ENCODE measurements at regions not wholly inside any gene's neighbourhood (a gene's known extent, or its start where the extent isn't known, plus 50 kb on each side); places are given as distances from the start of the nearest gene placed in this dataset.
"Not testable (repeated sequence)": the region's sequence is repeated elsewhere in the genome, so short reads cannot be mapped to it uniquely, and the experiment has no call there.

DNA sequence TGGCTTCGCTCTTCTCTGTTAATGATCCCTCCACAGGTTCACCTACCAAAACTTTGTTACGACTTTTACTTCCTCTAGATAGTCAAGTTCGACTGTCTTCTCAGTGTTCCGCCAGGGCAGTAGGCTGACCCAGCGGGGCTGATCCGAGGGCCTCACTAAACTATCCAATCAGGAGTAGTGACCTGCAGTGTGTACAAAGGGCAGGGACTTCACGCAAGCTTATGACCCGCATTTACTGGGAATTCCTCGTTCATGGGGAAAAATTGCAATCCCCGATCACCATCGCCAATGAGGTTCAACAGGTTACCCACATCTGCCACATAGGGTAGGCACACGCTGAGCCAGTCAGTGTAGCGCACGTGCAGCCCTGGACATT lies 771.4 kb upstream of the DEFB115 start:
- no peak for DNase-seq (ENCODE audit: low read depth in 1 of 2, low spot score in 1 of 2)
- H3K27me3 ChIP-seq (ENCODE audit: insufficient read depth, poor library complexity, severe bottlenecking), result no peaks in the 10 kb centered on the region
- TF ChIP-seq POLR2AphosphoS5 (IDR thresholded peaks at IDR 0.05; ENCODE audit: low read depth), result no peak
- TF ChIP-seq, protein P1, sequence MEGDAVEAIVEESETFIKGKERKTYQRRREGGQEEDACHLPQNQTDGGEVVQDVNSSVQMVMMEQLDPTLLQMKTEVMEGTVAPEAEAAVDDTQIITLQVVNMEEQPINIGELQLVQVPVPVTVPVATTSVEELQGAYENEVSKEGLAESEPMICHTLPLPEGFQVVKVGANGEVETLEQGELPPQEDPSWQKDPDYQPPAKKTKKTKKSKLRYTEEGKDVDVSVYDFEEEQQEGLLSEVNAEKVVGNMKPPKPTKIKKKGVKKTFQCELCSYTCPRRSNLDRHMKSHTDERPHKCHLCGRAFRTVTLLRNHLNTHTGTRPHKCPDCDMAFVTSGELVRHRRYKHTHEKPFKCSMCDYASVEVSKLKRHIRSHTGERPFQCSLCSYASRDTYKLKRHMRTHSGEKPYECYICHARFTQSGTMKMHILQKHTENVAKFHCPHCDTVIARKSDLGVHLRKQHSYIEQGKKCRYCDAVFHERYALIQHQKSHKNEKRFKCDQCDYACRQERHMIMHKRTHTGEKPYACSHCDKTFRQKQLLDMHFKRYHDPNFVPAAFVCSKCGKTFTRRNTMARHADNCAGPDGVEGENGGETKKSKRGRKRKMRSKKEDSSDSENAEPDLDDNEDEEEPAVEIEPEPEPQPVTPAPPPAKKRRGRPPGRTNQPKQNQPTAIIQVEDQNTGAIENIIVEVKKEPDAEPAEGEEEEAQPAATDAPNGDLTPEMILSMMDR (IDR thresholded peaks at IDR 0.05; ENCODE audit: insufficient read depth, low read length), result no peak
- TF ChIP-seq, protein P2, sequence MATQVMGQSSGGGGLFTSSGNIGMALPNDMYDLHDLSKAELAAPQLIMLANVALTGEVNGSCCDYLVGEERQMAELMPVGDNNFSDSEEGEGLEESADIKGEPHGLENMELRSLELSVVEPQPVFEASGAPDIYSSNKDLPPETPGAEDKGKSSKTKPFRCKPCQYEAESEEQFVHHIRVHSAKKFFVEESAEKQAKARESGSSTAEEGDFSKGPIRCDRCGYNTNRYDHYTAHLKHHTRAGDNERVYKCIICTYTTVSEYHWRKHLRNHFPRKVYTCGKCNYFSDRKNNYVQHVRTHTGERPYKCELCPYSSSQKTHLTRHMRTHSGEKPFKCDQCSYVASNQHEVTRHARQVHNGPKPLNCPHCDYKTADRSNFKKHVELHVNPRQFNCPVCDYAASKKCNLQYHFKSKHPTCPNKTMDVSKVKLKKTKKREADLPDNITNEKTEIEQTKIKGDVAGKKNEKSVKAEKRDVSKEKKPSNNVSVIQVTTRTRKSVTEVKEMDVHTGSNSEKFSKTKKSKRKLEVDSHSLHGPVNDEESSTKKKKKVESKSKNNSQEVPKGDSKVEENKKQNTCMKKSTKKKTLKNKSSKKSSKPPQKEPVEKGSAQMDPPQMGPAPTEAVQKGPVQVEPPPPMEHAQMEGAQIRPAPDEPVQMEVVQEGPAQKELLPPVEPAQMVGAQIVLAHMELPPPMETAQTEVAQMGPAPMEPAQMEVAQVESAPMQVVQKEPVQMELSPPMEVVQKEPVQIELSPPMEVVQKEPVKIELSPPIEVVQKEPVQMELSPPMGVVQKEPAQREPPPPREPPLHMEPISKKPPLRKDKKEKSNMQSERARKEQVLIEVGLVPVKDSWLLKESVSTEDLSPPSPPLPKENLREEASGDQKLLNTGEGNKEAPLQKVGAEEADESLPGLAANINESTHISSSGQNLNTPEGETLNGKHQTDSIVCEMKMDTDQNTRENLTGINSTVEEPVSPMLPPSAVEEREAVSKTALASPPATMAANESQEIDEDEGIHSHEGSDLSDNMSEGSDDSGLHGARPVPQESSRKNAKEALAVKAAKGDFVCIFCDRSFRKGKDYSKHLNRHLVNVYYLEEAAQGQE (IDR thresholded peaks at IDR 0.05; ENCODE audit: insufficient replicate concordance, low read depth), result no peak
- no peak for TF ChIP-seq SPI1 (IDR thresholded peaks at IDR 0.05; ENCODE audit: borderline replicate concordance, low read depth)
- TF ChIP-seq GABPA (IDR thresholded peaks at IDR 0.05; ENCODE audit: low read depth), result no peak
- H3K4me3 ChIP-seq (replicated peaks; ENCODE audit: insufficient read depth, low read length), result no peak overlapping the region
- H3K27ac ChIP-seq (replicated peaks), result no peak overlapping the region

DNA sequence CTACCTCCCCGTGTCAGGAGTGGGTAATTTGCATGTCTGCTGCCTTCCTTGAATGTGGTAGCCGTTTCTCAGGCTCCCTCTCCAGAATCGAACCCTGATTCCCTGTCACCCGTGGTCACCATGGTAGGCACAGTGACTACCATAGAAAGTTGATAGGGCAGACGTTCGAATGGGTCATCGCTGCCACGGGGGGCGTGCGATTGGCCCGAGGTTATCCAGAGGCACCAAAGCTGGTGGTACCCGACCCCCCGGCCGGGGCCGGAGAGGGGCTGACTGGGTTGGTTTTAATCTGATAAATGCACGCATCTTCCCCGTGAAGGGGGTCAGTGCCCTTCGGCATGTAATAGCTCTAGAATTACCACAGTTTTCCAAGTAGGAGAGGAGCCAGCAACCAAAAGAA lies 770.0 kb upstream of the DEFB115 start:
- not testable (repeated sequence) for H3K27me3 ChIP-seq (ENCODE audit: insufficient read depth, poor library complexity, severe bottlenecking); H3K4me3 ChIP-seq (replicated peaks; ENCODE audit: insufficient read depth, low read length); H3K27ac ChIP-seq (replicated peaks); DNase-seq (ENCODE audit: low read depth in 1 of 2, low spot score in 1 of 2)

DNA sequence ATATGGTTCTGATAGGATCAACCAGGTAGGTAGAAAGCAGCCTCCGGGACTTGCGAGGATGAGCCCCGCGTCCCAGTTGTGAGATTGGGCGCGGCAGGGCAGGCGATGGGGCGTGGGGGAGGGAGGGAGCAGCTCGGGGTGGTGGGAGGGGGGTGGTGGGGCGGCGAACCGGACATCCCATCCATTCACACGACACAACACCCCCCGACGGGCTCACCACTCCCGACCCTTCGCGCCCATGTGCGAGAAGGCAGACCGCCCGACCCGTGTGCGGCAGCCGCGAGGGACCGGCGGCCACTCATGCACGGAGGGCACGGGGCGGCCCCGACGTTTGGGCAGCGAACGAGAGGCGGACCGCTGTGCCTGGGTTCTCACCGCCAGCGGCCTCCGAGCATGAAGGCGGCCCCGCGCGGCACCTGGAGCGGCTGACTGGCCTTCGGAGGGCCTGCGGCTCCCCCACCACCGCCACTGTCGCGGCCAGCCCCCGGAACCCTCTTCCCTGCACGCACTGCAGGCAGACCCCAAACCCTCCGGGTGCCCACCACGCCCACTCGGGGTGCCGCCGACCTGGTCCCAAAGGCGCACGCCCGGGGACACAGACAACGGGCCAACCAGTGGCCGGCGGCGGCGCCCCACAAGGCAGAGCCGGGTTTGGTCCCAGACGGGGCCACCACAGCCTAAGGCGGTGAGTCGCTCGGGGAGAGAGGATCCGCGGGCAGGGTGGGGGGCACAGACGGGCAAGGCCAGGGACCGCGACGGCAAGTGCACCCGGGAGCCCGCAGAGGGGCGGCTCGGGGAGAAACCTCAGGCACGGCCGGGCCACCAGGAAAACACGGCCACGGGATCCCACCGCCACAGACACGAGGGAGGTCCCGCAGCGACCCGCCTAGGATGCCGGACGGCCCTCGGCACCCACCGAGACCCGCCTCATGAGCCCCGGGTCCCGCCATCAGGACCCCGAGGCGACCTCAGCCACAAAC lies 769.2 kb upstream of the DEFB115 start:
- no peak for DNase-seq (ENCODE audit: low read depth in 1 of 2, low spot score in 1 of 2)
- no peak overlapping the region for H3K27ac ChIP-seq (replicated peaks)
- TF ChIP-seq GABPA (IDR thresholded peaks at IDR 0.05; ENCODE audit: low read depth) (no peak), POLR2AphosphoS5 (IDR thresholded peaks at IDR 0.05; ENCODE audit: low read depth) (no peak), SPI1 (IDR thresholded peaks at IDR 0.05; ENCODE audit: borderline replicate concordance, low read depth) (no peak)
- TF ChIP-seq, protein P2 (IDR thresholded peaks at IDR 0.05; ENCODE audit: insufficient replicate concordance, low read depth), result no peak
- TF ChIP-seq, protein P1 (IDR thresholded peaks at IDR 0.05; ENCODE audit: insufficient read depth, low read length), result no peak
- no peak overlapping the region for H3K4me3 ChIP-seq (replicated peaks; ENCODE audit: insufficient read depth, low read length)
- H3K27me3 ChIP-seq (ENCODE audit: insufficient read depth, poor library complexity, severe bottlenecking), result no peaks in the 10 kb centered on the region

DNA sequence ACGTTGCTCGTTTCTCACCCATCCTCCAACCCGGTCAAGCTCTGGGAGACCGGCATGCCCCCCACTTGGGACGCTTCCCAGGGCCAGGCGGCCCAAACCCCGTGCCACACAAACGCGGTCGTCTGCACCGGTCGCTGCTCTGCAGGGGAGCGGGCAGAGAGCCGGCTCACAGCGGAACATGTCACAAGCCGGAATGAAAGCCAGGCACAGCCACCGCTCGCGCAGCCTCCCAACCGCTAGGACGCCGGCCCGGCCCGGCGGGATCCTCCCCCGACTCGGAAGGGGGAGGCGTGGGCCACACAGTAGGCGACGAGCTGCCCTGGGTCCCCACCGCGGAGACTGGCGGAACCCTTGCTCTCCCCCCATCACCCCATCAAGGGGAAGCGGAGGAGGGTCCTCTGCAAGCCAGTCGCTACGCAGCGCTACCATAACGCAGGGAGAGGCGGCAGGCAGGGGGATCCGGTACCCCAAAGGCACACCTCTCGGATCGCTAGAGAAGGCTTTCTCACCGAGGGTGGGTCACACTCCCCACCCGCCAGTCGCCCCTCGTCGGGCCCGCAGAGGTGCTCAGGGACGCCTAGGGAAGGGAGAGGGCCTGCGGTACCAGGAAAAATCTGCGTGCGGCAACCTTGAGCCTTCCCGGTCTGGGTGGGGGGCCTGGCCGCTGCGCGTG lies 768.4 kb upstream of the DEFB115 start:
- DNase-seq (ENCODE audit: low read depth in 1 of 2, low spot score in 1 of 2), result no peak
- no peaks in the 10 kb centered on the region for H3K27me3 ChIP-seq (ENCODE audit: insufficient read depth, poor library complexity, severe bottlenecking)
- H3K4me3 ChIP-seq (replicated peaks; ENCODE audit: insufficient read depth, low read length), result no peak overlapping the region
- no peak for TF ChIP-seq GABPA (IDR thresholded peaks at IDR 0.05; ENCODE audit: low read depth)
- TF ChIP-seq, protein P1 (IDR thresholded peaks at IDR 0.05; ENCODE audit: insufficient read depth, low read length), result no peak
- H3K27ac ChIP-seq (replicated peaks), result no peak overlapping the region

All from HL-60 (cell line).